Stimulated activated CD4-positive, alpha-beta T cell treated with anti-CD3 and anti-CD28 coated beads, TNF-alpha, amount 100 ng/mL, for 4 hours (primary cell): ENCODE measurements at regions not wholly inside any gene's neighbourhood (a gene's known extent, or its start where the extent isn't known, plus 50 kb on each side); places are given as distances from the start of the nearest gene placed in this dataset.

Experiments
- DNase-seq, 3 experiments: peaks; one replicate each; pipeline ENCODE4 v3.0.0-alpha.2; 2020; ENCODE audit warnings: low read depth in 3 of 3

GRCh38 chr2:176647325-176648165 lies 378.3 kb downstream of the MTX2 start:
- no peak for DNase-seq

DNA sequence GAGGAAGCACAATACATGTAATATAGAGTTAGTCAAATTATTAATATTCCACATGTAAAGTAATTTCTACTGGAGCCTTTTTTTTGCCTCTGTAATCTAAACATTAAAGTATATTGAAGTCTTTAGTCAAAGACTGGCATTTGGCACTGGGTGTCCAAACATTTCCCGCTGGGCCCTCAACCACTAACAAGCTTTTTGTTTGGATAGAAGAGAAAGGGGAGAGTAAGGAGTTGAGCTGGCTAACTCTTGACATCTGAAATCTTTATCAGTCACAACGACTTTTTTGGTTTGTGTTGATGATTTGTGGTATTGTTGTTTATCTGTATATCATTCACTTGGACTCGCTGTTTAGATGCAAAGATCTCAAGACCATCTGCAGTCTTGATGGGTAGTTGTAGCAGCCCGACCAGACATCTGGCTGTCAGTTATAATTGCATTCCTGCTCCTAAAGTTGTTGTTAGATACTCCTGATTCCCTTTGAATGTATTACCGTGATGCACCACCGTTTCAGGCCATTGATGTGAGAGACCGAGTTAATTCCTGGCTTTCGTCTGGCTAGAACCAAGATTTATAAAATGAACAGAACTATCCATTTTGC lies 379.6 kb downstream of the MTX2 start:
- no peak for DNase-seq

DNA sequence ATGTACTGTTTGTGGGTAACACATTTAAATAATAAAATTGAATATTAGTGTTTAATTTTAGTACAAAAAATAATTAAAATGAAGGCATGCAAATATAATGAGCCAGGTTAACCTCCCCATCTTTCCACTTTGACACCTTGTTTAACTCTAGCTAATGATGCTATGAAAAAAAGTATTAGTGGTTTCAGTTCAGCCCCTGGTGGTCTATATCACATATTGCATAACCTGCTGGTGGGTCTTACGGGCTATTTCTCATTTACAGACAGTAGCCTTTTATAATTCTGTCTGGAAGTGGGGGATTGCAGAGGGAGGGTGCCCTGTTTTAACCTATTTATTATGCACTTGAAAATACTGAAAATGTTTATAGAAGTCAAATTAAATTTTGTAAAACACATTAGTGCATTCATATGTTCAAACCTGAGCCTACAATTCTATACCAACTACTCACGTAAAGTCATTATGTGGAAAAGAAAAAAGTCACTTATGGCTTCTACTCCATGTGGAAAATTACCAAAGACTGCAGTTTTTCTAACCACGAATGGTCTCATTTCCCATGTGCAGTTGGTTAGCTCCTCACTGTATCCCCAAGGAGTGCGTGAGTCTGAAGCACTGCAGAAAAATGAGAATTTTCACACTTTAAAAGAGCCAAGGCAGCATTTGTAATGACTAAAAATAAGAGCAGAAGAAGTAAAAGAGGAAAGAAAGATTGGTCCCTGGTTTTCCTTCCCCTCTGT lies 381.0 kb downstream of the MTX2 start:
- DNase-seq = no peak

- DNase-seq = no peak
Measured at GRCh38 chr2:176650838-176651555, 381.8 kb downstream of the MTX2 start.

DNA sequence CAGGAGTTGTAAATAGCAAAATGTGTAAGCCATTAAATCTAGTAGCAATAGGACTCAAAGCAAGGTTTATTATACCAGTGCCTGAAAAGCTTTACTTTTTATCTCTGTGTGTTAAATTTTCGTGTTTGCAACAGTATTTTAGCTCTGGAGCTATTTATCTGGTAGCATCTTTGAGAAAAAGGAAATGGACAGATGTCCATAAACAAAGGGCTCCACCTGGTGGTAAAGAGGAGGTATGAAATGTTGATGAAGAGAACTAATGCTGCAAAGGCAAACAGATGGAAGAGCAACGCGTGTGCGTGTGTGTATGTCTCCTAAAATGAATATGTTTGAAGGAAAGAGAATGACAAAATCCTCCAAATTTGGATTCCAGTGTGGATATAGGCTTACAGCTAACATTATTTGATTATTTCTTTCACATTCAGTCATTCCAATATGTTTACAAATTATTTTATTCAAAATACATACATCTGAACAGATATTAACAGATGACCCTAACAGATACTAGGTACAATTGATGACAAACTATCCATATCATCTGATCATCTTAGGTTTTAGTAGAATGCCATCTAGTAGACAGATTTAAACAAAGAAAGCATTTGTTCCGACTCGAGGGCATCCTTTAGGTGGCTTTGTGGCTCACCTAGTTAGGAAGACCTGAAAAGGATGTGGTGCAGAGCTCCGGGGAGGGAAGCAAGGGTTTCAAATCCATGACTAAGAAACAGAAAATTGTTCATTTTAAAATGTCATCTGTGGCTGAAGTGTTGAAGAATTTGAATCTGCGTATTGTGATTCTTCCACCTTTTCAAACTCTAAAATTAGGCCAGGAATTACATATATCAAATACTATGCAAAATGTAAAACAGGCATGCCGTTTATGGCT lies 383.3 kb downstream of the MTX2 start:
- DNase-seq = no peak

- DNase-seq = no peak
Measured at GRCh38 chr2:176653479-176654443, 384.5 kb downstream of the MTX2 start.

DNA sequence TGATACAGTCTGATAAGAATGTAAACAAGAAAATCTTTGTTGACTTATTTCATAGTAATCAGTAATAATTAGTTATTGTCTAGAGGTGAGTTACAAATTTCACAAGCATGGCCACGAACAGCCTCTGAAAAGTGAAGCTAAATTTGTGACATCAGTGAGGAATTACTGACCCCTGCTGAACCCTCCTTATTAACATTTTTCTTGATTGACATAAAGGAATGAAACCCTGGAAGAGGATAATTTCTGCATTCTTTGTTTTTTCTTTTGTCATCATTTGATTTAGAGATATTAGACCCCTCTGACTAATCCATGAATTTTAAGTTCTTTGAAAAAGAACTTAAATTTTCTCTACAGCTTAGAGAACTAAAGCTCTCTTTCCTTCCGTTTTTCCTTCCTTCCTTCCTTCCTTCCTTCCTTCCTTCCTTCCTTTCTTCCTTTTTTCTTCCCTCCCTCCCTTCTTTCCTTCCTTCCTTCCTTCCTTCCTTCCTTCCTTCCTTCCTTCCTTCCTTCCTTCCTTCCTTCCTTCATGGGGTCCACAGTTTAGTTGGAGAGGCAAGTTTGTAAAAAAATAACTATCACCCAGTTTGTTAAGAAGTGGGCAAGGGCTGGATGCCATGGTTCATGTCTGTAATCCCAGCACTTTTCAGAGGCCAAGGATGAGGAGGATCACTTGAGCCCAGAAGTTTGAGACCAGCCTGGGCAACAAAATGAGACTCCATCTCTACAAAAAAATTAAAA lies 387.0 kb downstream of the MTX2 start:
- no peak for DNase-seq

DNA sequence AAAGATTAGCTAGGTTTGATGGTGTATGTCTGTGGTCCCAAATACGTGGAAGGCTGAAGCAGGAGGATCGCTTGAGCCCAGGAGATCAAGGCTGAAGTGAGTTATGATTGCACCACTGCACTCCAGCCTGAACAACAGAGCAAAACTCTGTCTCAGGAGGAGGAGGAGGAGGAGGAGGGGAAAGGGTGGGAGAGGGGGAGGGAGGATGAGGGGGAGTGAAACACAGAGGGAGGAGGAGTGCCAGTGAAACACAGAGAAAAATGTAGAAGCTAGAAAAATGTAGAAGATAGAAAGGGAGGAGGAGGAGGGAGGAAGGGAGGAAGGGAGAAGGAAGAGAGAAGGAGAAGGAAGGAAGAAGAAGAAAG lies 387.5 kb downstream of the MTX2 start:
- no peak for DNase-seq

- DNase-seq = no peak
Measured at GRCh38 chr2:176657393-176657792, 388.2 kb downstream of the MTX2 start.

DNA sequence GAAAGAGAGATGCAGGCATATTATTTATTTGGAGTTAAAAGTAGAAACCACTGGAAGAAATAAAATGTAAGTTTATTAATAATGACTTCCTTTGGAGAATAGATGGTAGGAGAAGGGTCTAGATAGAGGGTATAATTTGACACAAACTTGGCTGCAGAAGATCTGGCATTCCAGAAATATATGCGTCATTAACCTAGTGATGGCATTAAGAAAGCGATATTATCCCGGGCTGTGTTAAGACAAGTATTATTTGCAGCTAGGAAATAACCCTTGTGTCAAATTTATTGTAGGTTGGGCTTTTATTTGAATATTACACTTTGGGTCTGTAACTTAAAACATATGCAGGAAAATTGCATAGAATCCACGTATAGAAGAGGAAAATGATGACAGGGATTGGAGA lies 389.5 kb downstream of the MTX2 start:
- DNase-seq = no peak

GRCh38 chr2:176662753-176663152 lies 393.5 kb downstream of the MTX2 start:
- DNase-seq = no peak

- no peak for DNase-seq
Measured at GRCh38 chr2:176664478-176664877, 395.2 kb downstream of the MTX2 start.

- DNase-seq = no peak
Measured at GRCh38 chr2:176665086-176665485, 395.8 kb downstream of the MTX2 start.

- no peak for DNase-seq
Measured at GRCh38 chr2:176668912-176669311, 399.7 kb downstream of the MTX2 start.

GRCh38 chr2:176669398-176670174 lies 400.3 kb downstream of the MTX2 start:
- no peak for DNase-seq

DNA sequence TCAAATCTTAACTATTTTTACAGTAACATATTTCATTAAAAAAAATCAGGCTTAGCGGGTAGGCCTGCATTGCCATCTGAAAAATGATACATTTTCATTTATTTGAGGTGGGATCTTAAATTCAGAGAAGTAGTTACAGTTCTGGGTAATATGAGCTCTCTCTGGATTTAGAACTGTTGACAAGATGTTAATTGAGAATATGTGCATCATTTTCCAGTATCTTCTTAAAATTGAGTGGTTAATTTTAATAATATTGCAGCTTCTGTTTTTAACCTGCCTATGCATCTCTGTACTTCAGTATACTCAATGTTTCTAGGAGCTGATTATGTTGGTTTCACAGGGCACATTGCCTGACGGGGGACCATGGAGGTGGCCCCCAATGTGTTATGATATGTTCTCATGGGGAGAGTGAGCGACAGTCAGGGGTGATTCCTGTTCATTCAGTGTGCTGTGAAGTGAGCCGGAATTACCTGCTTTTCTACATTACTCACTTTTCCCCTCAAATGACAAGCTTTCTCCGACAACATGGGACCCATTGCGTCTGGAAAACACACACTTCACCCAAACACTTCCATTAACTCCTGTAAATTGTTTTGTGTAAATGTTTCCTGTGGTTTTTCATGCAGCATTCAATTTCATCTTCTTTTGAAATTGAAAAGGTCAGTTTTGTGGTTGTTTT lies 406.2 kb downstream of the MTX2 start:
- DNase-seq = no peak

DNA sequence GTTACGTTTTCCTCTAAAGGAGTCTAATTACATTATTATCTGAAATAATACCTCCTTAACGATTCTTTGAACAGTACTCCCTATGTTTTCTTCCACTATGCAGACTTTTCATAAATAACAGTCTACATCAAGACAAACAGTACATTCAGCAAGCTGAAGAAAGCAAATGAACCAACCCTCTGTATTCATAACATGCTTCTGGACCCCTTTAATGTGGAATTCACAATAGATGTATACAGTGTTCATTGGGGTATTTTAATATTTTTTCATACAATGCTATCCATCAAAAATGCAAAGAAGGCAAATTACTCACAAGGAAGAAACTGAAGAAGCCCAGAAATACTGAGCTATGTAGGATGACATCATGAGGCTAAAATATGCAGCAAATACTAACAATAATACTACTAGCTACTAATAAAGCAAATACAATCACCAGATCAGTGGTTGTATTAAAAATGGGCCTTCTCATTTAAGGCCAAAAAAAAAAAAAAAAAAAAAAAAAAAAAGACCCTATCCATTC lies 408.6 kb downstream of the MTX2 start:
- no peak for DNase-seq

DNA sequence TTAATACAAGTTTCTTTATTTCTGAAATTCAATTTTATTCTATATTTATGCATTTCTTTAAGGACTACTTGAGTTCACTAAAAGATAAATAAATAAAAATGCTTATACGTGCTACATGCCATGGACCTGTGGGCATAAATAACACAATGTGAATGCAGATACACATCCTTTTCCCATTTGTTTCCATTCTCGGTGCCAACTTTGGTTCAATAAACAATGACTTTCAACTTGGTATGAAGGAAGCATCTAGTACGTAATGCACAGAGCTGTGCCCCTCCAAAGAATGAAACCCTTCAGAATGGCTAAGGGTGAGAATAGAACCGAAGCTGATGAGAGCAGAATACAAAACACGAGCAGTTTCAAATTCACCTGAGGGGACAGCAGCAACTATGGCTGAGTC lies 409.3 kb downstream of the MTX2 start:
- DNase-seq = no peak
